ENCODE measurements at regions not wholly inside any gene's neighbourhood (a gene's known extent, or its start where the extent isn't known, plus 50 kb on each side); places are given as distances from the start of the nearest gene placed in this dataset.

- Histone ChIP-seq H3K4me1 (ENCODE audit: control insufficient read depth, insufficient read depth, low read length) (no peaks in the 10 kb centered on the region), H3K4me3 (ENCODE audit: low read depth, low read length) (no peak overlapping the region), H3K36me3 (ENCODE audit: control insufficient read depth in 2 of 2, insufficient read depth in 1 of 2, low read length in 2 of 2) (no peaks in the 10 kb centered on the region), H3K27ac (ENCODE audit: extremely low read depth, low read depth, low read length) (no peak overlapping the region), H3K9me3 (ENCODE audit: control insufficient read depth, insufficient read depth, low read depth, low read length) (no peaks in the 10 kb centered on the region)
- ChIA-PET POLR2A (no interaction called here), CTCF (interaction anchor here (0.7 kb wide), 1 partner anchor 12 kb away, joined by 6 read pairs; no protein-coding TSS in a partner anchor)
- no peak for TF ChIP-seq ZBTB1 (tag by site-specific recombination; IDR thresholded peaks at IDR 0.05)
- TF ChIP-seq BCL11B (tag by site-specific recombination; IDR thresholded peaks at IDR 0.05; ENCODE audit: low read depth), result no peak
- TF ChIP-seq ZFP69B (tag by site-specific recombination; IDR thresholded peaks at IDR 0.05), result no peak
- TF ChIP-seq ZNF423 (tag by site-specific recombination; IDR thresholded peaks at IDR 0.05), result no peak
- no peak for TF ChIP-seq ZNF311 (tag by site-specific recombination; IDR thresholded peaks at IDR 0.05; ENCODE audit: borderline replicate concordance)
- no peak for TF ChIP-seq ZNF747 (tag by site-specific recombination; IDR thresholded peaks at IDR 0.05)
- no peak for TF ChIP-seq MZF1 (tag by site-specific recombination; IDR thresholded peaks at IDR 0.05; ENCODE audit: borderline replicate concordance)
- no peak for TF ChIP-seq ZSCAN18 (tag by site-specific recombination; IDR thresholded peaks at IDR 0.05)
- TF ChIP-seq SP7 (tag by site-specific recombination; IDR thresholded peaks at IDR 0.05), result no peak
- no peak for TF ChIP-seq ZNF248 (tag by site-specific recombination; IDR thresholded peaks at IDR 0.05)
- TF ChIP-seq ZNF174 (tag by site-specific recombination; IDR thresholded peaks at IDR 0.05), result no peak
- TF ChIP-seq ZNF24 (tag by site-specific recombination; IDR thresholded peaks at IDR 0.05), result no peak
- no peak for TF ChIP-seq ZNF473 (tag by site-specific recombination; IDR thresholded peaks at IDR 0.05)
- no peak for TF ChIP-seq ZSCAN23 (tag by site-specific recombination; IDR thresholded peaks at IDR 0.05)
- no peak for TF ChIP-seq ZNF202 (tag by site-specific recombination; IDR thresholded peaks at IDR 0.05; ENCODE audit: borderline replicate concordance)
- TF ChIP-seq ZSCAN16 (tag by site-specific recombination; IDR thresholded peaks at IDR 0.05), result no peak
- no peak for TF ChIP-seq SALL2 (tag by site-specific recombination; IDR thresholded peaks at IDR 0.05; ENCODE audit: borderline replicate concordance)
- no peak for TF ChIP-seq ZNF843 (tag by site-specific recombination; IDR thresholded peaks at IDR 0.05)
- no peak for TF ChIP-seq GLIS1 (tag by site-specific recombination; IDR thresholded peaks at IDR 0.05)
- TF ChIP-seq ZNF169 (tag by site-specific recombination; IDR thresholded peaks at IDR 0.05), result no peak
Observed at GRCh38 chr21:15333136-15333710, 268.4 kb upstream of the NRIP1 start.

GRCh38 chr21:15333951-15334350 is 269.2 kb upstream of the NRIP1 start:
- no peak overlapping the region for H3K27ac ChIP-seq (ENCODE audit: extremely low read depth, low read depth, low read length)
- H3K36me3 ChIP-seq (ENCODE audit: control insufficient read depth in 2 of 2, insufficient read depth in 1 of 2, low read length in 2 of 2), result no peaks in the 10 kb centered on the region
- no peak for TF ChIP-seq ZNF837 (tag by site-specific recombination; IDR thresholded peaks at IDR 0.05)
- CTCF ChIA-PET, result no interaction called here
- no peak overlapping the region for H3K4me3 ChIP-seq (ENCODE audit: low read depth, low read length)
- POLR2A ChIA-PET, result no interaction called here
- H3K4me1 ChIP-seq (ENCODE audit: control insufficient read depth, insufficient read depth, low read length), result no peaks in the 10 kb centered on the region
- H3K9me3 ChIP-seq (ENCODE audit: control insufficient read depth, insufficient read depth, low read depth, low read length), result no peaks in the 10 kb centered on the region

- CTCF ChIA-PET, result interaction anchor here (0.6 kb wide), 1 partner anchor 214 kb away, joined by 3 read pairs; no protein-coding TSS in a partner anchor
- Histone ChIP-seq H3K36me3 (ENCODE audit: control insufficient read depth in 2 of 2, insufficient read depth in 1 of 2, low read length in 2 of 2) (no peaks in the 10 kb centered on the region), H3K27ac (ENCODE audit: extremely low read depth, low read depth, low read length) (no peak overlapping the region), H3K9me3 (ENCODE audit: control insufficient read depth, insufficient read depth, low read depth, low read length) (no peaks in the 10 kb centered on the region), H3K4me3 (ENCODE audit: low read depth, low read length) (no peak overlapping the region), H3K4me1 (ENCODE audit: control insufficient read depth, insufficient read depth, low read length) (no peaks in the 10 kb centered on the region)
- POLR2A ChIA-PET, result no interaction called here
- TF ChIP-seq YY2 (tag by site-specific recombination; IDR thresholded peaks at IDR 0.05), result no peak
- no peak for TF ChIP-seq HOXD13 (CRISPR knock-in tag; IDR thresholded peaks at IDR 0.05; ENCODE audit: borderline replicate concordance)
- no peak for TF ChIP-seq ZXDB (tag by site-specific recombination; IDR thresholded peaks at IDR 0.05)
- TF ChIP-seq ZNF223 (tag by site-specific recombination; IDR thresholded peaks at IDR 0.05), result no peak
- TF ChIP-seq ZNF175 (tag by site-specific recombination; IDR thresholded peaks at IDR 0.05), result no peak
- TF ChIP-seq SP3 (tag by site-specific recombination; IDR thresholded peaks at IDR 0.05), result no peak
- no peak for TF ChIP-seq ZNF132 (tag by site-specific recombination; IDR thresholded peaks at IDR 0.05; ENCODE audit: borderline replicate concordance)
- TF ChIP-seq ZNF654 (tag by site-specific recombination; IDR thresholded peaks at IDR 0.05; ENCODE audit: low read depth), result no peak
- no peak for TF ChIP-seq ZNF138 (tag by site-specific recombination; IDR thresholded peaks at IDR 0.05; ENCODE audit: borderline replicate concordance)
- TF ChIP-seq GLIS1 (tag by site-specific recombination; IDR thresholded peaks at IDR 0.05), result no peak
- TF ChIP-seq ZNF555 (tag by site-specific recombination; conservative IDR thresholded peaks at IDR 0.05), result no peak
- no peak for TF ChIP-seq ZNF792 (tag by site-specific recombination; IDR thresholded peaks at IDR 0.05)
- TF ChIP-seq ZNF214 (tag by site-specific recombination; IDR thresholded peaks at IDR 0.05; ENCODE audit: borderline replicate concordance), result no peak
- no peak for TF ChIP-seq ZNF600 (tag by site-specific recombination; IDR thresholded peaks at IDR 0.05)
- TF ChIP-seq EGR2 (tag by site-specific recombination; IDR thresholded peaks at IDR 0.05; ENCODE audit: low read depth), result no peak
- TF ChIP-seq ZNF621 (tag by site-specific recombination; IDR thresholded peaks at IDR 0.05), result no peak
Observed at GRCh38 chr21:15343066-15343465, 278.3 kb upstream of the NRIP1 start.

All from HEK293 (cell line).